ENCODE measurements at regions not wholly inside any gene's neighbourhood (a gene's known extent, or its start where the extent isn't known, plus 50 kb on each side); places are given as distances from the start of the nearest gene placed in this dataset.

GRCh38 chr16:76669288-76669687 is 392.1 kb downstream of the CNTNAP4 start:
- no peak overlapping the region for H3K4me3 ChIP-seq (ENCODE audit: low read length)
- no peak for DNase-seq (ENCODE audit: low read depth)
- TF ChIP-seq, protein P1, sequence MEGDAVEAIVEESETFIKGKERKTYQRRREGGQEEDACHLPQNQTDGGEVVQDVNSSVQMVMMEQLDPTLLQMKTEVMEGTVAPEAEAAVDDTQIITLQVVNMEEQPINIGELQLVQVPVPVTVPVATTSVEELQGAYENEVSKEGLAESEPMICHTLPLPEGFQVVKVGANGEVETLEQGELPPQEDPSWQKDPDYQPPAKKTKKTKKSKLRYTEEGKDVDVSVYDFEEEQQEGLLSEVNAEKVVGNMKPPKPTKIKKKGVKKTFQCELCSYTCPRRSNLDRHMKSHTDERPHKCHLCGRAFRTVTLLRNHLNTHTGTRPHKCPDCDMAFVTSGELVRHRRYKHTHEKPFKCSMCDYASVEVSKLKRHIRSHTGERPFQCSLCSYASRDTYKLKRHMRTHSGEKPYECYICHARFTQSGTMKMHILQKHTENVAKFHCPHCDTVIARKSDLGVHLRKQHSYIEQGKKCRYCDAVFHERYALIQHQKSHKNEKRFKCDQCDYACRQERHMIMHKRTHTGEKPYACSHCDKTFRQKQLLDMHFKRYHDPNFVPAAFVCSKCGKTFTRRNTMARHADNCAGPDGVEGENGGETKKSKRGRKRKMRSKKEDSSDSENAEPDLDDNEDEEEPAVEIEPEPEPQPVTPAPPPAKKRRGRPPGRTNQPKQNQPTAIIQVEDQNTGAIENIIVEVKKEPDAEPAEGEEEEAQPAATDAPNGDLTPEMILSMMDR (conservative IDR thresholded peaks at IDR 0.05; ENCODE audit: low read length), result no peak

DNA sequence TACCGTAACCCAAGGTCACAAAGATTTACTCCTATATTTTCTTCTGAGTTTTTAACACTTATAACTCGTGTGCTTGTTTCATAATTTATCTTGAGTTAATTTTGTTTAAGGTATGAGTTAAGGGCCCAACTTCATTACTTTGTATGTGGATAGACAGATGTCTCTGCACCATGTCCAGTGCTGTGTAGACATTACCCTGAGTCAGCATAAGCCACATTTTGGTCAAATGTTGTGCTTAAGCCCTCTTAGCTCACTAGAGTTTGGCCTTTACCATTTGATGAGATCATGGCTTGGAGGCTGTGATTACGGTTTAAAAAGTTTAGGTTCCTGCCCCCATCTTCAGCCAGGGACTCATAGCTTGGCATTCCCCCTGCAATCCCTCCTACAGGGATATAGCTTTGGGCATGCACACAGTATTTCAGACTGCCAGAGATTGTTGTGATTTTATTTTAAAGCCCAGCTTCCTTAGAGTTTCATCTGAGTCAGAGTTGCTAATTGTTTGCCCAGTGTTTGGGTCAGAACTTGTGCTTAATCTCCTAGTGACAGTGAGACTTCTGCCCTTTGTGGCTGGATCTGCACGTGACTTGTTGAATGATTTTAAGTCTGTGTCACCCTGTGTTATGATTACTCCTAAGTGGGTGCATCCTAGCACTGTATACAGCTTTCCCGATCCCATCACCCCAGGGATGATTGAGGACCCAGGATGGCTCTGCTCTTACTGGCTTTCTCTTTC is 393.1 kb downstream of the CNTNAP4 start:
- TF ChIP-seq, protein P1 (conservative IDR thresholded peaks at IDR 0.05; ENCODE audit: low read length), result no peak
- H3K4me3 ChIP-seq (ENCODE audit: low read length), result no peak overlapping the region
- no peak for DNase-seq (ENCODE audit: low read depth)

- no peak overlapping the region for H3K4me3 ChIP-seq (ENCODE audit: low read length)
- no peak for DNase-seq (ENCODE audit: low read depth)
- TF ChIP-seq, protein P1 (conservative IDR thresholded peaks at IDR 0.05; ENCODE audit: low read length), result no peak
Measured at GRCh38 chr16:76676356-76676755, 399.2 kb downstream of the CNTNAP4 start.

- DNase-seq (ENCODE audit: low read depth), result no peak
- no peak overlapping the region for H3K4me3 ChIP-seq (ENCODE audit: low read length)
- TF ChIP-seq, protein P1 (conservative IDR thresholded peaks at IDR 0.05; ENCODE audit: low read length), result no peak
Measured at GRCh38 chr16:76681296-76681695, 404.1 kb downstream of the CNTNAP4 start.

DNA sequence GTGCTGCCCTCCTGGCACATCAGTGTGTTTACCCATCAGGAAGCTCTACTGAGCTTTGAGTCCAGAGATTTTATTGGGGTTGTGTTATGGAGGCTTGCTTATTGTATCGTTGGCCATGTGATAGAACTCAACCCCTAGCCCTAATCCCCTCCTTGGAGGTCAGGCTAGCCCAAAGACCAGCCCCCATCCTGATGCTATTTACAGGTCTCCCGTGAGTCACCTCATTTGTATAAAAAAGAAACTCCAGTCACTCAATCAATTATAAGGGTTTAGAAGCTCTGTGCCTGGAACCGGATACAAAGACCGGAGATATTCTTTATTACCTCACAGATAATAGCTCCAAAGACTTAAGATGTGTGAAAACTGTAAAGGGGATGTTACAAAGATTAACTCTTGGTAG is 405.9 kb downstream of the CNTNAP4 start:
- DNase-seq (ENCODE audit: low read depth), result no peak
- H3K4me3 ChIP-seq (ENCODE audit: low read length), result no peak overlapping the region
- TF ChIP-seq, protein P1 (conservative IDR thresholded peaks at IDR 0.05; ENCODE audit: low read length), result no peak

- TF ChIP-seq, protein P1 (conservative IDR thresholded peaks at IDR 0.05; ENCODE audit: low read length), result no peak
- no peak overlapping the region for H3K4me3 ChIP-seq (ENCODE audit: low read length)
- DNase-seq (ENCODE audit: low read depth), result no peak
Measured at GRCh38 chr16:76696876-76697275, 419.7 kb downstream of the CNTNAP4 start.

DNA sequence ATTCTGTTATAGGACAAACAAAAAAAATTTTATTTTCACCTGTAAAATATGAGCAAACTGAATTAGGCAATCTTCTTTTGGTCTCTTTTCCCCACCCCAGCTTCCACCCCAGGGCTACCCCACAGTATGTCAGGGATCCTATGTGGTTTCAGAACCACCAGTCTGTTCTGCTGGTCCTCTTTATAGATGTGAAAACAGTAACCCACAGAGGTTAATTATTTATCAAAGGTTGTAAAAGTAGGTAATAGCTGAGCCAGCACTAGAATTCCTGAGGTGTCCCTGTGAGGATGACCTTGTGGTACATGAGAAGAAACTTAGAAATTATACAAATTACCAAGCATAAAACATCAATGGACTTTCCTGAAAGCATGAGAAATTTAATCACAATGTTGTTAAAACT is 428.7 kb downstream of the CNTNAP4 start:
- TF ChIP-seq, protein P1 (conservative IDR thresholded peaks at IDR 0.05; ENCODE audit: low read length), result no peak
- DNase-seq (ENCODE audit: low read depth), result no peak
- H3K4me3 ChIP-seq (ENCODE audit: low read length), result no peak overlapping the region
